ENCODE measurements at regions not wholly inside any gene's neighbourhood (a gene's known extent, or its start where the extent isn't known, plus 50 kb on each side); places are given as distances from the start of the nearest gene placed in this dataset.

DNA sequence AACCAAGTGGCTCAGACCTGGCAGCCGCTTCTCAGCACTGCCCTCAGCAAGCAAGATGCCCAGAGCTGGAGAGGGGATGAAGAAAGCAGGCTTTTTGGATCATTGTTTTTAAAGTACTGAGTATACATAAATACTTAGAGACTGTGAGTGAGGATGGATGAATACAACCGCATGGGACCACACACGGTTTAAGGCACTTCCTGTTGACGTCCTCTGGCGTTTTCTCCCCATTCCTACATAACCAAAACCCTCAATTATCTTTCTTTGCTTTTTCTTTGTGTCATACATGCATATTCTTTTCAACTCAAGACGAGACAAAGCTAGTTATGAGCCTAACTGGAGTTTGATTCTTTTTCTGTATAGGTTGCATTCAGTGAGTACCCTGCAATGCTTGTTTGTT lies 198.4 kb downstream of the GALR1 start:
- TF ChIP-seq, protein P1, sequence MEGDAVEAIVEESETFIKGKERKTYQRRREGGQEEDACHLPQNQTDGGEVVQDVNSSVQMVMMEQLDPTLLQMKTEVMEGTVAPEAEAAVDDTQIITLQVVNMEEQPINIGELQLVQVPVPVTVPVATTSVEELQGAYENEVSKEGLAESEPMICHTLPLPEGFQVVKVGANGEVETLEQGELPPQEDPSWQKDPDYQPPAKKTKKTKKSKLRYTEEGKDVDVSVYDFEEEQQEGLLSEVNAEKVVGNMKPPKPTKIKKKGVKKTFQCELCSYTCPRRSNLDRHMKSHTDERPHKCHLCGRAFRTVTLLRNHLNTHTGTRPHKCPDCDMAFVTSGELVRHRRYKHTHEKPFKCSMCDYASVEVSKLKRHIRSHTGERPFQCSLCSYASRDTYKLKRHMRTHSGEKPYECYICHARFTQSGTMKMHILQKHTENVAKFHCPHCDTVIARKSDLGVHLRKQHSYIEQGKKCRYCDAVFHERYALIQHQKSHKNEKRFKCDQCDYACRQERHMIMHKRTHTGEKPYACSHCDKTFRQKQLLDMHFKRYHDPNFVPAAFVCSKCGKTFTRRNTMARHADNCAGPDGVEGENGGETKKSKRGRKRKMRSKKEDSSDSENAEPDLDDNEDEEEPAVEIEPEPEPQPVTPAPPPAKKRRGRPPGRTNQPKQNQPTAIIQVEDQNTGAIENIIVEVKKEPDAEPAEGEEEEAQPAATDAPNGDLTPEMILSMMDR (IDR thresholded peaks at IDR 0.05): no peak
- no peak for TF ChIP-seq POLR2A (IDR thresholded peaks at IDR 0.05)
